Chondrocyte (in vitro differentiated cells): ENCODE measurements at regions not wholly inside any gene's neighbourhood (a gene's known extent, or its start where the extent isn't known, plus 50 kb on each side); places are given as distances from the start of the nearest gene placed in this dataset.

Source experiments
- DNase-seq: peaks from one replicate; pipeline ENCODE4 v3.0.0; 2021; ENCODE audit warnings: mixed read lengths, low spot score
- H3K27ac Mint-ChIP-seq: one replicate; pipeline ENCODE4 v1.8.0; 2021; ENCODE audit warnings: mild to moderate bottlenecking, moderate library complexity, mixed read lengths; ENCODE audit not compliant: unreplicated experiment
- H3K27me3 Mint-ChIP-seq: 2 replicates; pipeline ENCODE4 v1.8.0; 2021; ENCODE audit warnings: low read depth, mixed read lengths
- H3K36me3 Mint-ChIP-seq: 2 replicates; pipeline ENCODE4 v1.8.0; 2021; ENCODE audit warnings: low read depth, mixed read lengths
- H3K4me1 Mint-ChIP-seq: 2 replicates; pipeline ENCODE4 v1.8.0; 2021; ENCODE audit warnings: low read depth, mild to moderate bottlenecking, mixed read lengths
- H3K4me3 Mint-ChIP-seq: one replicate; pipeline ENCODE4 v1.8.0; 2021; ENCODE audit warnings: mild to moderate bottlenecking, moderate library complexity, mixed read lengths; ENCODE audit not compliant: unreplicated experiment
- H3K9me3 Mint-ChIP-seq: 2 replicates; pipeline ENCODE4 v1.8.0; 2021; ENCODE audit warnings: low read depth, mixed read lengths
- TF ChIP-seq, protein P1 (sequence below): fragments of 200-600 bp; sonication (generic); IDR thresholded peaks from 2 replicates; pipeline ENCODE4 v1.5.0; 2021; ENCODE audit warnings: antibody characterized with exemption, mild to moderate bottlenecking, moderate library complexity

DNA sequence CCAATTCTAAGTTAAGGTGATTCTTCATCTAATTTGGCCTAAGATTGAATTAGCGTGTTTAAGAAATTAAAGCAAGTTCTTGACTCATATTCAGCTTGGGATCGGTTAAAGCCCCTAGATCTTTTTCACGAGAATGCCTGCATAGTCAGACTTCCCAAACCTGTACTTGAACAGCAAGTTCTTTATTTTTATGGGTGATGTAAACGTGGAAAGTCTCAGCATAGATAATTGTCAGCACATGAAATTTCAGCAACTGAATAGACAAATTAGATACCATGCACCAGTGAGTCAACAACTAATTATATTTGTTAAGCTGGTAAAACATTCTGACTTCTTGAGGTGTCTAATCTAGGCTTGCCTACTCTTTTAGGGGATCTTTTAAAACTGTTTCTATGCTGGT lies 183.1 kb upstream of the TNFAIP3 start:
- no peak overlapping the region for H3K27ac Mint-ChIP-seq
- H3K36me3 Mint-ChIP-seq: no peaks in the 10 kb centered on the region
- peaks cover 4% of the 10 kb centered on the region for H3K4me1 Mint-ChIP-seq
- DNase-seq: no peak
- TF ChIP-seq, protein P1, sequence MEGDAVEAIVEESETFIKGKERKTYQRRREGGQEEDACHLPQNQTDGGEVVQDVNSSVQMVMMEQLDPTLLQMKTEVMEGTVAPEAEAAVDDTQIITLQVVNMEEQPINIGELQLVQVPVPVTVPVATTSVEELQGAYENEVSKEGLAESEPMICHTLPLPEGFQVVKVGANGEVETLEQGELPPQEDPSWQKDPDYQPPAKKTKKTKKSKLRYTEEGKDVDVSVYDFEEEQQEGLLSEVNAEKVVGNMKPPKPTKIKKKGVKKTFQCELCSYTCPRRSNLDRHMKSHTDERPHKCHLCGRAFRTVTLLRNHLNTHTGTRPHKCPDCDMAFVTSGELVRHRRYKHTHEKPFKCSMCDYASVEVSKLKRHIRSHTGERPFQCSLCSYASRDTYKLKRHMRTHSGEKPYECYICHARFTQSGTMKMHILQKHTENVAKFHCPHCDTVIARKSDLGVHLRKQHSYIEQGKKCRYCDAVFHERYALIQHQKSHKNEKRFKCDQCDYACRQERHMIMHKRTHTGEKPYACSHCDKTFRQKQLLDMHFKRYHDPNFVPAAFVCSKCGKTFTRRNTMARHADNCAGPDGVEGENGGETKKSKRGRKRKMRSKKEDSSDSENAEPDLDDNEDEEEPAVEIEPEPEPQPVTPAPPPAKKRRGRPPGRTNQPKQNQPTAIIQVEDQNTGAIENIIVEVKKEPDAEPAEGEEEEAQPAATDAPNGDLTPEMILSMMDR: no peak
- H3K27me3 Mint-ChIP-seq: no peaks in the 10 kb centered on the region
- H3K9me3 Mint-ChIP-seq: no peaks in the 10 kb centered on the region
- H3K4me3 Mint-ChIP-seq: no peak overlapping the region

- Mint-ChIP-seq H3K4me1 (peaks cover 2% of the 10 kb centered on the region), H3K27me3 (no peaks in the 10 kb centered on the region), H3K4me3 (no peak overlapping the region), H3K27ac (no peak overlapping the region), H3K36me3 (no peaks in the 10 kb centered on the region), H3K9me3 (no peaks in the 10 kb centered on the region)
- DNase-seq: no peak
- TF ChIP-seq, protein P1: no peak
Observed at GRCh38 chr6:137685798-137686375, 181.2 kb upstream of the TNFAIP3 start.

DNA sequence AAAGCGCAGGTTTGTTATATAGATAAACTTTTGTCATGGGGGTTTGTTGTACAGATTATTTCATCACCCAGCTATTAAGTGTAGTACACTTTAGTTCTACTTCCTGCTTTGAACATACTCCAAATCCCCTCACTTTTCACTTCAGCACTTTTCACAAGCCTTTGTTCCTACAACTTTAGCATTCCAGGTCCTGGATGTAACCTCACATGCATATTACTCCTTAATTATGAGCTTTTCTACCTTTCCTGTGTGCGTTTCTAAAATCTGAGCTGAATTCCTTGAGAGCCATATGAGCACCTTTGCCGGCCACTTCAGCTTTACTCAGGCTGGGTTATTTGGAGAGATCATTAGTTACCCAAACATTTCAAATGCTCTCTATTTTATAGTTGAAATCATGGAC lies 179.2 kb upstream of the TNFAIP3 start:
- no peaks in the 10 kb centered on the region for H3K36me3 Mint-ChIP-seq
- DNase-seq: no peak
- no peaks in the 10 kb centered on the region for H3K9me3 Mint-ChIP-seq
- H3K4me3 Mint-ChIP-seq: no peak overlapping the region
- TF ChIP-seq, protein P1: no peak
- no peak overlapping the region for H3K27ac Mint-ChIP-seq
- H3K4me1 Mint-ChIP-seq: no peaks in the 10 kb centered on the region
- H3K27me3 Mint-ChIP-seq: no peaks in the 10 kb centered on the region

DNA sequence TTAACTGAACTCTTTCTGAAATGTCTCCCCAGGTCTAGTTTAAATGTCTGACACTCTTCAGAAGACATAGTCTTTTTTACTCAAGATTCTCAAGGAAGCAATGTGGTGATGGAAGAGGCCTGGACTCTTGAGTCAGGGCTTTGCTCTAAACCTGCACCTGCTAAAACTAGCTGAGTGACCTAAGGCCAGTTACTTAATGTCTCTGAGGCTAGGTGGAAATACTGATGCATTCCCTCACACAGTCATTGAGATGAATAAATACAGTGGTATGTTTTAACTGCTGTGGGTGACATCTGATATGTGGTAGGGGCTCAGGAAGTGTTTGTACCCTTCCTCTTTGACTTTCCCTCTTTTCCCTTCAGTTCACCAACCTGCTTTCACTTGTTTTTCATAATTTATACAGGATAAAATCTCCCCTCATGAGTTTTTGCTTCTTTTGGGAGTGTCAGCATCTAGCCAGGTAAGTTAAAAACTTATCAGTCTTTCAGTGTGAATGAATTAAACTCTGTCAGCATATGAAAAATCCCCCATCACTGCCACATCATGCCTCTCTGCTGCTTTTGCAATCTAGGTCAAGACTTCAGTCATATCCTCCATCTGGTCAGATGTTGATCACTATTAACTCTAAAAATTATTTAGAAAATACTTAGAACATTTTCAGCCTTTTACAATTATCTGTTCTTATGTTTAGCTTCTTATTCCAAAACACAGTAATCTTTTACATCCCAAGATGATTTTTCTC lies 178.7 kb upstream of the TNFAIP3 start:
- Mint-ChIP-seq H3K27me3 (no peaks in the 10 kb centered on the region), H3K36me3 (no peaks in the 10 kb centered on the region), H3K27ac (no peak overlapping the region), H3K4me3 (no peak overlapping the region), H3K9me3 (no peaks in the 10 kb centered on the region), H3K4me1 (no peaks in the 10 kb centered on the region)
- no peak for DNase-seq
- TF ChIP-seq, protein P1: no peak

- no peak overlapping the region for H3K4me3 Mint-ChIP-seq
- no peak for DNase-seq
- no peak overlapping the region for H3K27ac Mint-ChIP-seq
- no peaks in the 10 kb centered on the region for H3K36me3 Mint-ChIP-seq
- no peaks in the 10 kb centered on the region for H3K9me3 Mint-ChIP-seq
- H3K27me3 Mint-ChIP-seq: no peaks in the 10 kb centered on the region
- TF ChIP-seq, protein P1: no peak
- no peaks in the 10 kb centered on the region for H3K4me1 Mint-ChIP-seq
Observed at GRCh38 chr6:137689377-137689776, 177.7 kb upstream of the TNFAIP3 start.
